ENCODE measurements at regions not wholly inside any gene's neighbourhood (a gene's known extent, or its start where the extent isn't known, plus 50 kb on each side); places are given as distances from the start of the nearest gene placed in this dataset.
"Not testable (repeated sequence)": the region's sequence is repeated elsewhere in the genome, so short reads cannot be mapped to it uniquely, and the experiment has no call there.

GRCh38 chr5:56658972-56659371 is 156.4 kb upstream of the MAP3K1 start:
- no peak for DNase-seq

DNA sequence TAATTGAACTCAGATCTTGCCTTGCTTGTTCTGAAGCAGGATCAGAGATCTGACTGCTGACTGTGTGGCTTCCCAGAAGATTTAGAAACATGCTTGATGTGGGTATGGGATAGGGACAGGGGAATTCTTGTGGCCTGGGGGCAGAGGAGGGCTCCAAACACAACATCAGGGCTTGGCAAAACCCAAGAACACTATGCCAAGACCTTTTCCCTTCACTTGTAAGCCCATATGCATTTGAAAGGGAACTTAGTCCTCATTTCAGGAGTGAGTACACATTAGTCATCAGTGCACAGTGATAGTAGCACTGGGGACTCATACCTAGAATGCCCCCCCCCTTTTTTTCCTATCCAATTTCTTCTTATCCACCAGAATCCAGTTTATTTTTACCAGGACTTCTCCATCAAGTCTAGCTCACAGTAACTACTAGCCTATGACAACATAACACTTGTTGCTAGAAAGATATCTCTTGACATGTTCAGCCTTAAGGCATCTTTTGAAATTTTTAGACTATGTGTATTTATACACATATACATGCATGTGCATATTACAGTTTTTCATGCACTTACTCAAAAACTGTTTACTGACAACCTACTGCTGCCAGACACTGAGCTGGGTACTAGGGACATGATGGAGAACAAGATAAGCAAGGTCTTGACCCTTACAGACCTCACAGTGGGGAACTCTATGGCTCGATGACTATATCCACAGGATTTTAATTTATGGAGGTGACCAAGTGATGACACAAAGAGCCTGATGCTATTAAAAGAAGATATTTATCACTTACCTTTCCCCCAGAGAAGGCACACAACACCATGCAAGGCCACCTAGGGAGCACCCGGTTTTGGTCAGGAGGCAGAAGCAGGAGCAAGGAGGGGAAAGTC is 158.3 kb upstream of the MAP3K1 start:
- DNase-seq: peak; percentile 46

GRCh38 chr5:56651893-56652292 is 163.5 kb upstream of the MAP3K1 start:
- DNase-seq: no peak

DNA sequence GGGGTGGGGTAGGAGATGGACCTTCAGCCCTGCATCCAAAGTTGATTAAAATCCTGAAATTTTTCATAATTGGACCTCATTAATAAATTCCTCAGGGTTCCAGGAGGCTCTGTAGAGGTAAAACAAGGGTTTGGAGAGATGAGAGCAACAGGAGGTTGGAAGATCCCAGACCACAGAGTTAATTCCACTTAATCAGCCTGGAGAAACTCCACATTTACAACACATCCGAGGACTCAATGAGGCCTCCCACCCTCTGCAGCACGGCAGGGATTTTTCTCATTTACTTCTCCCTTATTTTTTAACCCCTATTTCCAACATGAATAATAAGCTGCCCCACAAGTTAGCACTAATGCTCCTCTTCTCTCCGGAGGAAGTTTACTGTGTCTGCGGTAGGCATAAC is 165.0 kb upstream of the MAP3K1 start:
- no peak for DNase-seq

DNA sequence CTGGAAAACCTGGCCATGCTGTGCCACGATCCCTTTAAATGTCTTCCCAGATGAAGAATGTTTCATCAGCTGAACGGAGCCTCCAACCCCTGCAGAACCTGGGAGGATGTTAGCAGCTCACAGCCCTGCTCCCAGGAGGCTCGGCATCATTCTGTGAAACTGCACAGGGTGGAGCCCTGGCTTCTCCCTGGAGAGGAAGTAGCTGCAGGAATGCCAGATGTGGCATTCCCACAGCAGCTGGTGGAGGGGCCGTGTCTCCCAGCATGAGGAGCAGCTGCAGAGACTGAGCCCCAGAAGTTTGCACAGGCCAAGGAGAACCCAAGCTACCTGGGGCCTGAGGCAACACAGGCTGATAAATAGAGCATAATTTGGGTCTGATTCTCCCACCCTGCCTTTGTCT is 165.8 kb upstream of the MAP3K1 start:
- DNase-seq: peak; percentile 85

DNA sequence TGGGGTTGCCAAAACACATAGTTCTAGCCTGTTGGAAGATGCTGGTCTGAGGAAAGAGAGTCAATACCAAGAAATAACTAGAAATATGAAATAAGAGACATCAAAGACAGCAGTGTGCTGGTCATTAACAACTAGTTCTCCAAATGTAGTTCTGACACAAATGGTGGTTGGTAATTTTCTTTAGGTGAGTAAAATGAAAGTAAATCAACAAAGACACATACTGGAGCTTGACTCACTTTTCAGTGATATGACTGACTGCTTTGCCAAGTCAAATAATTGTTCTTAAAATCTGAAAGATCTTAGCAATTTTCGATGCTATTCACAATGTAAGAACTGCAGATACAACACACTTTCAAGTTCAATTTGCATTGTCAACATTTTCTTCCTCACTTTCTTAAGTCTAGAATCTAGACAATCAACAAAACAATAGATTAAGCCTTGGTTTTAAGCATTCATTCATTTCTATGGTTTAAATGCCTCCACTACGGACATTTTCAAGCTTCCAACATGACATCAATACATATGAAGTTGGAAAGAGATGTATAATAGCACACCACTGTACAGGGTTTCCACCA is 166.8 kb upstream of the MAP3K1 start:
- DNase-seq: no peak

- DNase-seq: no peak
Observed at GRCh38 chr5:56647099-56647850, 168.1 kb upstream of the MAP3K1 start.

- DNase-seq: no peak
Observed at GRCh38 chr5:56641635-56642260, 173.6 kb upstream of the MAP3K1 start.

DNA sequence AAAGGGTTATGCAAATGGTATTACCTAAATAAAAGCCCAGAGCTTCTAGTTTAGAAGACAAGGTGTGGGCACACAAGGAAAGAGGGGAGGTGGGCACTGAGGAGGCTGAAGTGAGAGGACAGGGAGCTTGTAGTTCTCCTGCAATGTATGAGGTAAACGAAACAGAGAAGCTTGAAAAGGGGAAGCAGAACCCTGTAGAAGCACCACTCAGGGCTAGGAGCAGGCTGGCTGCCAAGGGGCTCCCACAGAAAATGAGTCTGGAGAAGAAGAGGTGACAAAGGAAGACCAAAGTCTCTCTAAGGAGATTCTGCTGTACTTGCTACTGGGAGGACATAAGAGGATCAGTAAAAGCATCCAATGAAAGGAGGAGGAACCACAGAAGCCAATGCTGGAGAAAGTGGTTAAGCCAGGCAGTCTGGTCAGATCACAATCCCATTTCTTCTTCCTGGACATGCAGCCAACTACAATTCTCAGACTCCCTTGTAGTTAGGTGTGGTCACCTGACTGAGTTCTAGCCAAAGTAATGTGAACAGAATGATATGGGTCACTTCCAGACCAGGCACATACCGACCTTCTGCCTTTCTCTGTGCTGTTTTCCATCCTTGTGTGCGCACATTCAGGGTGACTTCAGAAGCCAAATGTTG is 174.5 kb upstream of the MAP3K1 start:
- DNase-seq: no peak

DNA sequence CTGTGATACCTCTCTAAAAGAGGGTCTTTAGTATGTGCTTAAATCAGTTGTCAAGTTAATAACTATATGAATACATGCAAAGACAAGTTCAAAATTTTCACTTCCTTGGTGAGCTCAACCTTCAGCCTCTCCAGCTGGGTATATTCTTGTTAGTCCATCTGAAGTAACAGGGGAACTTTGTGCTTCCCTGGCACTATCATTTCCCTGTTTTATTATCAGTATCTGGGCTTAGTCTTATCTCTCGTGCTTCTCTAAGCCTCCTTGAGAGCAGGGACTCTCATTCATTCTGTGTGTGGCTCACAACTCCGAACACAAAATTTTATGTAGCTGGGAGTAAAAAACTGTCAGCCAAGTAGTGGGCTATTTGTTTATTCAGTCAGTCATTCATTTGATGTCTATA is 175.9 kb upstream of the MAP3K1 start:
- DNase-seq: no peak

- DNase-seq: no peak
Observed at GRCh38 chr5:56638768-56639238, 176.5 kb upstream of the MAP3K1 start.

DNA sequence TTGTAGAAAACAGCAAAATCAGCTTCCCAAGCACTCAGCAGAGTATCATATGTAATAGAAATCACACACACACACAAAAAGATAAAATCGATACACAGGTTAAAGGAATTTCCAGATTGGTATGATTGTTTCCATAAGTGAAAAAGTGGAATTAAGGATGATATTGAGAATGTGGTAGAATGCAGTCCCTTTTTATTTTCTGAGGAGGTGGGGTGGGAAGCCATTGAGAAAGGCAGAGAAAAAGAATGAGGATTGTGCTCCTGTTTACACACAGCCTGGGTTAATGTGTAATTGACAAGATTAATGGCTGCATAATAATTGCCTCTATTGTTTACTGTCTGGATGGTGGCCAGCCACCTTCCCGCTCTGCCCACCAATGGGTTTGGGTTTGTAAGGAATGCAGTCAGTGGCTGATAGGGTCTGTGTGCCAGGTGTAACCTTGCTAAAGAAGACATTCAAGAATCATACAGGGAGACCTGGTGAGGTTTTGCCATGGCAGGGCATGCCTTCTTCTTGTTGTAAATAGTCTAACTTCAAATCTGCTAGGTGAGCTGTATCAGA is 177.2 kb upstream of the MAP3K1 start:
- no peak for DNase-seq

GRCh38 chr5:56637321-56637920 is 177.9 kb upstream of the MAP3K1 start:
- peak; percentile 62 for DNase-seq

GRCh38 chr5:56633950-56634349 is 181.4 kb upstream of the MAP3K1 start:
- DNase-seq: peak; percentile 46

DNA sequence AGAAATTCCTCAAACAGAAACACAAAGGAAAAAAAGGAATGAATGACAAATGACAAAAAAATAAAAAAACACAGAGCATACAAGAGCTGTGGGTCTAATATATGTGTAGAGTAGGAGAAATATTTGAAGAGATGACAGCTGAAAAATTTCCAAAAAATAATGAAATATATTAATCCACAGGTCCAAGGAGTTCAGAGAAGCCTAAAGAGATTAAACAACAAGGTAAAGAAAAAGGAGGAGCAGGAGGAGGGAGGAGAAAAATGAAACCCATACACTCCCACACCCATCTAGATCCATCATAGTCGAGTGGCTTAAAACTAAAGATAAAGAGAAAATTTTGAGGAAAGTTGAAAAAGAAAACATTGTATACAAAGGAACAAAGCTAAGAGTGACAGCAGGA is 182.4 kb upstream of the MAP3K1 start:
- no peak for DNase-seq

DNA sequence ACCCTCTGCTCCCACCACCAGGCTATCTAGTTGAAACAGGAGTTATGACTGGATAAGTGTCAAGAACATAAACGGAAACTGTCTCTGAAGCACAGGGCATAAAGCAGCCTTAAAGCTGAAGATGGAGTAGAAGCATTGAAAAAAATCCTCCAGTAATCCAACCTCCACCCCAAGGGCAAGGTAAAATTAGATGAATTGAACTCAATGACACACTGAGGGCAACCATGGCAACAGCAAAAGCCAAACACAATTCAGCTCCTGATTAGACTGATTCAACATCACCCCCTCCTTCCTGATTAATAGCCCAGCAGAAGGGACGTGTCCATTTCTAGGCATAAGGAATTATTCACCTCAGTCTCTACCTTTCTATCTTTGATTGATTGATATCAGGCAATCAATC is 183.2 kb upstream of the MAP3K1 start:
- DNase-seq: no peak

DNA sequence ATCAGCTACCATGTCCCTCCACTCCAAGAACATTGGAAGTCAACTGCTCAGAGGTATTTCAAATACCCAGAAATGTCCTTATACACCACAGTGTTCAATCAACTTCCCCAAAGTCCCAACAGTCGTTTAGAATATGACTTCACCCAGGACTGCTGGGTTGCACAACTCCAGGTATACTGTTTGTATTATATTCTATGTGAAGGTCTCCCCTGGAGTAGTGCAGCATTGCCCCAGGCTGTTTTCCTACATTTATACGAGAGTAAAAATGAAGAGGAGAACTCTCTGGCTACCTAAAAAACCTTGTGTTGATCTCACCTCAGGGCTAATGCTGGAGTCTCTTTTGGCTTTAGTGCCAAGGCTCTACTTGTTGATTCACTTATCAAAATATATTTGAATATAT is 183.6 kb upstream of the MAP3K1 start:
- DNase-seq: no peak

- DNase-seq: not testable (repeated sequence)
Observed at GRCh38 chr5:56628616-56629015, 186.7 kb upstream of the MAP3K1 start.

- DNase-seq: peak; percentile 96
Observed at GRCh38 chr5:56625541-56625940, 189.8 kb upstream of the MAP3K1 start.

- peak; percentile 52 for DNase-seq
Observed at GRCh38 chr5:56624751-56625150, 190.6 kb upstream of the MAP3K1 start.

DNA sequence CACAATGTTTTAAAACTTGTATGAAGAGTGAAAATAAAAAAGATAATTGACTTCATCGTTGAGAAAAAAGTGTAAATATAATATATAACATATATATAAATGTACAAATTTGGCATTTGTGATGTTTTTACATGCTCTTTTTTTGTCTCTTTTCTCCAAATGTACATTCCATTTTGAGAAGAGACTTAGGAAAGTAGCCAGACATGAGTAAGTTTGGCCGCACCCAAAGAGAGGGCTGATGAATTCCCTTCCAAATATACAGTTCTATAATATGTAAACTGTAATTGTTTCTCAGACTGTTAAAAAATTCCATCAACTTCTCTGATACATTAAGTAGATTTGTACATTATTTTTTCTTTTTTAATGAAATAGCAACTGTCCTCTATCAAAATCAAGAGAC is 193.2 kb upstream of the MAP3K1 start:
- peak; percentile 72 for DNase-seq
